H54 (cell line): ENCODE measurements at regions not wholly inside any gene's neighbourhood (a gene's known extent, or its start where the extent isn't known, plus 50 kb on each side); places are given as distances from the start of the nearest gene placed in this dataset.
"Not testable (repeated sequence)": the region's sequence is repeated elsewhere in the genome, so short reads cannot be mapped to it uniquely, and the experiment has no call there.

Source experiments
- DNase-seq: peaks from one replicate; pipeline ENCODE4 v3.0.0; 2011; ENCODE audit warnings: low spot score, mixed read lengths; ENCODE audit not compliant: insufficient read length
- FAIRE-seq: peaks from 3 replicates; lab custom pipeline; 2011; peaks lifted over from hg19 to GRCh38; lab: Jason Lieb, UNC
- POLR2A ChIP-seq: IDR thresholded peaks from 2 replicates; pipeline ENCODE4 v1.6.1; 2011; ENCODE audit warnings: low read depth, mild to moderate bottlenecking, low read length

DNA sequence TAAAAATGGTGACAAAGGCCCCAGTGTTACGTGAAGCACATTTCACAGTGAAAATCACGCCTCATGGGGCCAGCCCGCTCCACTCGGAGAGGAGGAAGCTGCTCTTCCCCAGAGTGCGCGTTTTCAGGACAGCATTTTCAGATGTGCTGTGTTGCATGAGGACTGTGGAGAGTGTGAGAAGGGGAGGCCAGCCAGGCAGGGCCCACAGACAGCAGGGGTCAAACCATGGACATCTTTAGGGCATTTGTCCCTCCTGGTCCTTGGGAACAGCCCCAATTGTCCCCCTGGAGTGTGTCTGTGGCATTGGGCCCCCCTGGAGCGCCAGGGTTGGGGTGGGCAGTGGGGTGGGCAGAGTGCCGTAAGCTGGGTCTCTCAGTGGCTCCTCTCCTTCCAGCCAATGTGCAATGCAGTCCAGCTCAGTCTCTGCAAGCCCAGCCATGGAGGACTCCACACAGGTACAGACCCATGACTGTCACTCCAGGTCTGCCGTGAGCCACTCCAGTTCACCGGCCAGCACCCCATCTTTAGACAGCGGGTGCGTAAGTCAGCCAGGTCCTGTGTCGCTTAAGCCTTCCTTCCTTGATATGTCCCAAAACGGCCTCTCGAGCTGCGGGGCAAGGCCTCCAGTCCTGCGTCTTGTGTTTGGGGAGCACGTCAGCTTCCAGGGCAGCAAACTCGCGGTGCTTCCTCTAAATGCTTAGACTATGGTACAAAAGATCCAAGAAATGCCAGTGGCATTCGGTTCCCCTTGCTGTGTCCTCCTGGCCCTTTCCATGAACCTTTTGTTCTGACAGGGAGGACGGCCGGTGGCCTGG is 159.3 kb upstream of the AFDN start:
- DNase-seq (no peak), FAIRE-seq (no peak)
- no peak for TF ChIP-seq POLR2A

DNA sequence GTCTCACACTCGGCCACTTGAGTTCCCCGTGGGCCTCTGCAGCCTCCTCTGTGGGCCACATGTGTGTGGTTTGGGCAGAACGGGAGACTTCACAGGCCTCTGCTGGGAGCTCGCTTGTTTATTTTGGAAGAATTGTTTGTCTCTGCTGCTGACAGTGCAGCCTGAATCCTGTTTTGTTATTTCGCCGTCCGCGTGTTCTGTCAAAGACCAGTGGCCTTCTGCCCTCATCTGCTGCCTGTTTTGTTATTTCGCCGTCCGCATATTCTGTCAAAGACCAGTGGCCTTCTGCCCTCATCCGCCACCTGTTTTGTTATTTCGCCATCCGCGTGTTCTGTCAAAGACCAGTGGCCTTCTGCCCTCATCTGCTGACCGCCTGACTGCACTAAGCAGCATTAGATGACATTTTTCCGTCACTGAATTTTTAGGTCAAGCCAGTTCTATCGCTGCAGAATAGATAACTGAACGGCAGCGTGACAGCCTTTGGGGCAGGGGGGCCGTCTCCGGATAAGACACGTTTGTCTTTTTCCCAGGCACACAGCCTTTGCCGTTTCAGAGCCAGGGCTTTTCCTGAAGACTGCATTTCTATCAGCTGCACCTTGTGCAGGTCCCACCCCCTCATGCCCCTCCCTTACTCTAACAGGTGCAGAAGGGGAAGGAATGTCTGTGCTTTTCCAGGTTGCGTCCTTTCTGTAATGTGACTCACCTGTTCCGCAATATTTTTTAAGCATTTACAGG is 158.5 kb upstream of the AFDN start:
- no peak for FAIRE-seq
- no peak for DNase-seq
- TF ChIP-seq POLR2A, result no peak

DNA sequence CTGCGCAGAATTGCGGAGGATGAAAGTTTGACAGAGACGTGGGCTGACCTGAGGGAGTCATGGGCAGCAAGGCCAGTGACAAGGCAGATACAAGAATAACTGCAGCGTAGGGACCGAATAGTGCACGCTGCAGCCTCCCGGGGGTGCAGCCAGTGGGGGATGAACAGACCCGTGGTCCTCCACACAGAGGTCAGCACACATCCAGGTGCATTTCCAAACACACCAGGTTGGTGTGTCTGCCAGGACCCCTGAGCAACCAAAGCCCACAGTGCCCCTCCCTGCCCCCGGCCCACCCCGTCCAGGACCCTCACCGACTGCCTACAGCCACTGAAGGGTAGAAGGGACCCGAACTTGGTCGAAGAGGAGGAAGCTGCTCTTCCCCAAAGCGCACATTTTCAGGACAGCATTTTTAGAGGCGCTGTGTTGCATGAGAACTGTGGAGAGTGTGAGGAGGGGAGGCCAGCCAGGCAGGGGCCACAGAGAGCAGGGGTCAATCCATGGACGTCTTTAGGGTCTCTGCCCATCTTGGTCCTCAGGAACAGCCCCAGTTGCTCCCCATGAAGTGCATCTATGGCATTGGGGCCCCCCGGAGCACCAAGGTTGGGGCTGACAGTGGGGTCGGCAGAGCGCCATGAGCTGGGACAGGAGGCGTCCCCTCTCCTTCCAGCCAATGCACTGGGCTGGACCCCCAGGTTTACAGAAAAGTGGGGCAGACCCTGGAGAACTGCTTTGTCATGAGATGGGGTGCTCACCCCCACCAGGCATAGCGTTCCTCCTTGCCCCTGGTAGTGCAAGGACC is 157.8 kb upstream of the AFDN start:
- no peak for TF ChIP-seq POLR2A
- no peak for FAIRE-seq
- no peak for DNase-seq

DNA sequence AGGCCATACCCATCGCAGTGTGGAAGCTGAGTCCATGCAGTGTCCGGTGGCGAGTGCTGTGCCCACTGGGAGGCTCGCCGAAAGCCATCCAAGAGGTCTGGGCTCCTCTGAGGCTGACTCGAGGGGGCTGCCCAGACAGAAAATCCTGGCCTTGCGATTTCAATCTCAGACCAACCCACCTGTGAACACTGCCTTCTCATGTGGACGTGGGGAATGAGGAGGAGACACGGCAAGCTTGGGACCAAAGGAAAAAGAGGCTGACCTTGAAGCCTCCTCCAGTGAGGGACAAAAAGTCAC is 157.2 kb upstream of the AFDN start:
- DNase-seq, result no peak
- FAIRE-seq, result no peak

DNA sequence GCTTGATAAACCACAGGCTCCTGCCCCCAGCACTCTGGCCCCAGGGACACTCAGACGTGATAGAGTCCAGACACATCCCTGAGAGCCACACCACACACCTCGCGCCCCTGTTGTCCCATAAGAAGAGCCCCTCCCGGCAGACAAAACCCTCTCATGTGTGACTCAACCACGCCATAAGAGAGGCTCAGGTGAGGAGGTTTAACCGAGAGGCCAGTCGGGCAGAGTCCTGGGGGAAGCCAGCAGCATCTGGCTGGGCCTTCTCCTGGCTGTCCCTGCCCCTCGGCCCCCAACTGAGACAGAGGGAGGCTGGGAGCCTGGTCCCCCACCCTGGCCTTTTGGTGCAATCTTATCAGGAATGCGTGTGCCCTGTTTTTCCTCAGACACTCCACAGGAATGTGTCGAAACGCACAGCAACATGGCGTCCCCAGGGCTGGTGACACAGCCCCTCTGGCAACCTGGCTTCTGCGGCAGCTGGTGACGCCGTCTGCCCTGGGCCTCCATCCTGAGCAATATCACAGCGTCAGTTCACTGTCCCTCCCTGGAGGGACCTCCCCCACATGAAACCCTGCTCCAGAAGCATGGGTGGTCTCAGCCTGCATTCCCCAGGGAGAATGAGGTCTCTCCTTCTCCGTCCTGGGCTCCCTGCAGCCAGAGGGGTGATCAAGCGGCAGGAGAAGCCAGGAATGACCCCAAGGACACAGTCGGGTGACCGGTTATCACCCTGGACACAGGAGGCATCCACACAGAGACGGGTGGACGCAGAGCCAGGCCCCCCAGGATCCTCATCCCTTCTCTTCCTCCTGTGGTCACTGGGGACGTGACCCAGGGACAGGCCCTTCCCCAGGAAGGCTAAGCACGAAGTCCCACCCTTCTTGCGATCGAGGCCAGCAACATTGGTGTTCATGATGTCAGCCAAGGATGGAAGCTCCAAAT is 156.6 kb upstream of the AFDN start:
- no peak for DNase-seq
- no peak for TF ChIP-seq POLR2A
- FAIRE-seq, result no peak

More for the DNA sequence above, 157.2 kb upstream of the AFDN start:
- no peak for TF ChIP-seq POLR2A

DNA sequence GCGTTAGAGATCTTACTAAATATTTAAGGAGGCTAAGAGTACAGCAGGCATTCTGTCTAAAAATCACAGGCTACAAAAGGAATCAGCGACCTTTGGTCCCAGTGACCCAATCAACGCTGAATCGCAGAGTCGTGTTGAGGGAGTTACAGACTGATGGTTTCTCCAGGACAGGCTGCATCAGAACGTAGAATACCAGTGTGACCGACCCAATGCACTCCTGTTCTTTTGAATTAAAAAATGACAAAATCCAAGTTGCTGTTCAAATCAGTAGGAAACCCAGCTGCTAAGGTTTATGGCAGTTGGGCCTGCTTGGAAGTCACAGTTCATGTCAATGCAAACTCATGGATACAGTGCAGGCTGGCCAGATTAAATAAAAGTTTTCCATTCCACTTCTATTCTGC is 155.8 kb upstream of the AFDN start:
- DNase-seq (no peak), FAIRE-seq (no peak)
- TF ChIP-seq POLR2A, result no peak

DNA sequence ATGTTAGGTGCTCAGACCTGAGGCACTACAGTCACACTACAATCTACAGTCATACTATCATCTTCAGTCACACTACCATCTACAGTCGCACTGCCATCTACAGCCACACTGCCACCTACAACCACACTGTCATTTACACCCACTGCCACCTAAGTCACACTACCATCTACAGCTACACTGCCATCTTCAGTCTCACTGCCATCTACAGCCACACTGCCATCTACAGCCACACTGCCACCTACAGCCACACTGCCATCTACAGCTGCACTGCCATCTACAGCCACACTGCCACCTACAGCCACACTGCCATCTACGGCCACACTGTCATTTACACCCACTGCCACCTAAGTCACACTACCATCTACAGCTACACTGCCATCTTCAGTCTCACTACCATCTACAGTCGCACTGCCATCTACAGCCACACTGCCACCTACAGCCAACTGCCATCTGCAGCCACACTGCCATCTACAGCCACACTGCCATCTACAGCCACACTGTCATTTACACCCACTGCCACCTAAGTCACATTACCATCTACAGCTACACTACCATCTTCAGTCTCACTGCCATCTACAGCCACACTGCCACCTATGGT is 155.2 kb upstream of the AFDN start:
- not testable (repeated sequence) for FAIRE-seq, DNase-seq

DNA sequence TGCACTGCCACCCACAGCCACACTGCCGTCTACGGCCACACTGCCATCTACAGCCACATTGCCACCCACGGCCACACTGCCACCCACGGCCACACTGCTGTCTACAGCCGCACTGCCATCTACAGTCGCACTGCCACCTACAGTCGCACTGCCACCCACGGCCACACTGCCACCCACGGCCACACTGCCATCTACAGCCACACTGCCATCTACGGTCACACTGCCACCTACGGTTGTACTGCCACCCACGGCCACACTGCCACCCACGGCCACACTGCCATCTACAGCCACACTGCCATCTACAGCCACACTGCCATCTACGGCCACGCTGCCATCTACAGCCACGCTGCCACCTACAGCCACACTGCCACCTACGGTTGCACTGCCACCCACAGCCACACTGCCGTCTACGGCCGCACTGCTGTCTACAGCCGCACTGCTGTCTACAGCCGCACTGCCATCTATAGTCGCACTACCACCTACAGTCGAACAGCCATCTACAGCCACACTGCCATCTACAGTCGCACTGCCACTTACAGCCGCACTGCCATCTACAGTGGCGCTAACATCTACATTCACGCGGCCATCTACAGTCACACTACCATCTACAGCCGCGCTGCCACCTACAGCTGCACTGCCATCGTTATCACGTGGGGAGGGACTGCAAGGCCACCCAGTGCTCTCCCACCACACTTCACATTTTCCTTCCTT is 154.6 kb upstream of the AFDN start:
- FAIRE-seq, result no peak
- TF ChIP-seq POLR2A, result no peak

DNA sequence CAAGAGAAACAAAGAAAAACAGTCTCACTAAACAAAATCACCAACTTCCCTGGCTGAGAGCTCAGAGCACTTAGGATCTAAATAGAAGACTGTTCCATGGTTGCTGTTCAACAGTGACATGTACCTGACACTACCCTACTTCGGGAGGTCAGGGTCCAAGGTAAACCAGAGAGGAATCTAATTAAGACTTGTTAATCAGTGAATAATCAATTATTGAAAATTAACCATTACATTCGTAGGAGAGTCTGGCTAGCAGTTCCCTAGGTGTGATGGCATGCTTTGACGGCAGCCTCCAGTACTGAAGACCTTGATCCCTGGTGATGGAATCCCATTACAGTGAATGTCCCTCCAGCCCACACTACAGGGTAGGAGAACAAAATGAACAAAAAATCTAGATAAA is 154.0 kb upstream of the AFDN start:
- FAIRE-seq, result no peak
- no peak for DNase-seq
- TF ChIP-seq POLR2A, result no peak

More for the DNA sequence above, 154.6 kb upstream of the AFDN start:
- DNase-seq, result no peak

DNA sequence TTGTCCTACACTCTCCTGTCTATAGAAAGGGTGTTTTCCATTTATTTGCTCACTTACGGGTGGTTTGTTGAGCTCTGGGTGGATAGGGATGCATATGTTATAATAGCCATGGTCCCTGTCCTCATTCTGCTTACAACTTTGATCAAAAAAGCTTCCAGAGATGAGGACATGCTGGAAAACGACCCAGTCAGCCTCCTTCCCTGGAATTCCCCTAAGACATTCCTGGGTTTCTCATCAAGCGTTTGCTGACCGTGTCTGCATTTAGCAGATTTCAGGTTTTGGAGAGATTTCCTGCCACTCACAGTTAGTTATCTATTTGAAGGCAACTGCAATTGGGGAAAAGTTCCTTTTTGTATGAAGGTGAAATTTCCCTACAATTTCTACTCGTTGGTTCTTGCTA is 152.8 kb upstream of the AFDN start:
- DNase-seq (no peak), FAIRE-seq (no peak)
- no peak for TF ChIP-seq POLR2A

DNA sequence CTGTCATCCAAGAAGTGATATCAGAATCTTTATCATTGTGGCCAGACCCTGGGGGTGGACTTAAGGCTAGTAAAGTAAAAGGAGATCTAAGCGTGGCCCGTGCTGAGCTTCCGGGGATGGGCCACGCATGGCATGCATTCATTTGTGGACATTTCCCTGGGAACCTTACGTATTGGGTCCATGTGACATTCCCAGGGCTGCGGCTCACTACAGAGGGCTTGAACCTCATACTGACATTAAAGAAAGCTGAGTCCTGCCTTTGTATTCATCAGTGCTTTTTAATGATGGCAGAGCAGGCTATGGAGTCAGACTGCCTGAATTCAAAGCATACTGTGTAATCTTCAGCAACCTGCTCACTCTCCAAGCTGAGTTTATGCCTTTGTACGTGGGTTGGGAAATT is 152.2 kb upstream of the AFDN start:
- TF ChIP-seq POLR2A, result no peak
- DNase-seq (no peak), FAIRE-seq (no peak)

DNA sequence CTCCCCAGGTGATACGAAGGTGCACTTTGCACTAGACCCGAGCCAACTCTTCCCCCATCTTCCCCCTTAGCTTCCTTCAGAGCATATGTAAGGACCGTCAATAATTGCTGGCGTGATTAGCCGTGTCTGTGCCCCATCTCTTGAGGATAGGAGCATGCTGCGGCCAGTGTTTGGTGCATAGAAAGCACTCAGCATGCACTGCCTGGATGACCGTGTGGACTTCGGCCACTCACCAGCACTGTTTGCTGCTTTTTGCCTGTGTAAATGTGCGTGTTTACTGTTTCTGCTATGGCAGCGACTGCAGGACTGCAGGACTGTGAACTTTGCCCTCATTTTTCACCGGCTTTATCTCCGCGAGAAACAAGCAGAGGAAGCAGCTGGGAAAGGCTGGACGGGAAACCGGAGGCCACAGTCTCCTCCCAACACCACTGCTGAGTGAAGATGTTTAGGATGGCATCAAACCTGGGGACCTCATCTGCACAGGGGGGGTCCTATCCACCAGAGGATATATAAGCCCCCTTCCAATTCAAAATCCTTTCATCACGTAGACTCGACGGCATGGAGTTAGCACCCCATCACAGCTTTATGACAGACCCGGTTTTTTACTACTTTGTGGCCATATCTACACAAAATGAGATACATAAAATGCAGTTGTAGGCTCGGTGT is 150.6 kb upstream of the AFDN start:
- DNase-seq (no peak), FAIRE-seq (no peak)
- TF ChIP-seq POLR2A, result no peak
